ENCODE measurements at regions not wholly inside any gene's neighbourhood (a gene's known extent, or its start where the extent isn't known, plus 50 kb on each side); places are given as distances from the start of the nearest gene placed in this dataset.

DNA sequence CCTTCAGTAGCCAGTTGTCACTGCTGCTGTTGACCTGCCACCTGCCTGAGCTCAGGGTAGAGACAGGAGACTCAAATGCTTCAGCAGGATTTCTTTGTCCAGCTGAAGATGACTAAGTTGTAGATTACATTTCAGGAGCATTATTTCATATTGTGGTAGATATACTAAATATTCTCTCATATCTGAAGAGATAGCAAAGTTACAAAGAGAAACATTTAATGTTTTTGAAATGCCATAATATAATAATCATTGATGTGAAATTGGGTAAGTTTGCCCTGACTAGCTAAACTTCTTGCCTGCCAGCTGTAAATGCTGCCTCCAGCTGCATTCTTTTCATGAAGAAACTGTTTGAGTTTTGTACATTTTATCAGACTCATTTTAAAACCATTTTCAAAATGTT, 247.6 kb upstream of the CNKSR2 start:
- H3K9me3 ChIP-seq (ENCODE audit: low read depth), result no peaks in the 10 kb centered on the region
- H3K4me1 ChIP-seq (ENCODE audit: insufficient read depth), result no peaks in the 10 kb centered on the region
- H4K20me1 ChIP-seq (ENCODE audit: insufficient read depth), result no peaks in the 10 kb centered on the region
- no peak overlapping the region for H3K4me3 ChIP-seq
- H3K27me3 ChIP-seq (replicated peaks; ENCODE audit: insufficient read depth), result no peaks in the 10 kb centered on the region
- no peaks in the 10 kb centered on the region for H3K36me3 ChIP-seq (ENCODE audit: low read depth)
- no peak overlapping the region for H2AFZ ChIP-seq
- no peak overlapping the region for H3K27ac ChIP-seq
- TF ChIP-seq EZH2 (IDR thresholded peaks at IDR 0.05; ENCODE audit: insufficient read depth, poor library complexity, severe bottlenecking) (no peak), EZH2phosphoT487 (IDR thresholded peaks at IDR 0.05; ENCODE audit: insufficient read depth, low read depth) (no peak)
- H3K9me2 ChIP-seq (ENCODE audit: insufficient read depth), result no peaks in the 10 kb centered on the region
- no peak for DNase-seq
- no peaks in the 10 kb centered on the region for H3K79me2 ChIP-seq (ENCODE audit: insufficient read depth)
- H3F3A ChIP-seq (ENCODE audit: insufficient read depth), result no peaks in the 10 kb centered on the region
- no peak overlapping the region for H3K9ac ChIP-seq
- in situ Hi-C loops (cut with MboI), result no loop called here
- H3K4me2 ChIP-seq (ENCODE audit: unreplicated experiment), result no peak overlapping the region

DNA sequence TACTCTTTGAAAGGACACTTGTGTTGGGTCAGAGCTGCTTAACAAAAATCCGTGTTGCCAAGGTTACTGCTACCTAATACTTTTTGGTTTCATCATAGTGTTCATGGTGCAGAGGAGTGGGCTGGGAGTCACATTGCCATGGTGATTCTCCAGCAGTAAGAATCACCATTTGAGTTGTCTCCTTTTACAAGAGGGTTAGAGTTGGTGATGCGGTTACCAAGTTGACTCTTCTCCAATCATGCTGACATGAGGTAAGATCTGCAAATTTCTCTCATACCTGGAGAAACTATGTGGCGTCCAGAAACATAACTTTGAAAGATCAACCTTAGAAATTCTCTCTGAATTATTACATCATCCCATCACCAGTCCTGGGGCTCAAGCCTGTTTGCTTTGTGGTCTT, 242.9 kb upstream of the CNKSR2 start:
- Histone ChIP-seq H3K27ac (no peak overlapping the region), H3K4me3 (no peak overlapping the region), H2AFZ (no peak overlapping the region), H3K9me3 (ENCODE audit: low read depth) (no peaks in the 10 kb centered on the region), H3K4me1 (ENCODE audit: insufficient read depth) (no peaks in the 10 kb centered on the region), H4K20me1 (ENCODE audit: insufficient read depth) (no peaks in the 10 kb centered on the region), H3K9ac (no peak overlapping the region), H3K36me3 (ENCODE audit: low read depth) (no peaks in the 10 kb centered on the region), H3F3A (ENCODE audit: insufficient read depth) (no peaks in the 10 kb centered on the region), H3K9me2 (ENCODE audit: insufficient read depth) (no peaks in the 10 kb centered on the region), H3K79me2 (ENCODE audit: insufficient read depth) (no peaks in the 10 kb centered on the region), H3K4me2 (ENCODE audit: unreplicated experiment) (no peak overlapping the region), H3K27me3 (replicated peaks; ENCODE audit: insufficient read depth) (no peaks in the 10 kb centered on the region)
- DNase-seq, result no peak
- in situ Hi-C loops (cut with MboI), result no loop called here
- WGBS, 2 experiments (ENCODE audit: low coverage in 1 of 2, low lambda C conversion rate in 2 of 2, missing lambda C conversion rate in 2 of 2), result 80 to 81% methylated on average over 3 of the region's 3 CpGs
- TF ChIP-seq EZH2phosphoT487 (IDR thresholded peaks at IDR 0.05; ENCODE audit: insufficient read depth, low read depth) (no peak), EZH2 (IDR thresholded peaks at IDR 0.05; ENCODE audit: insufficient read depth, poor library complexity, severe bottlenecking) (no peak)

GRCh38 chrX:21131786-21132185, 242.4 kb upstream of the CNKSR2 start:
- 86 to 94% methylated on average over 1 to 2 of the region's 2 CpGs for WGBS, 2 experiments (ENCODE audit: low coverage in 1 of 2, low lambda C conversion rate in 2 of 2, missing lambda C conversion rate in 2 of 2)
- in situ Hi-C loops (cut with MboI), result no loop called here
- no peaks in the 10 kb centered on the region for H3K4me1 ChIP-seq (ENCODE audit: insufficient read depth)
- no peak overlapping the region for H3K27ac ChIP-seq
- no peak overlapping the region for H3K4me3 ChIP-seq
- H4K20me1 ChIP-seq (ENCODE audit: insufficient read depth), result no peaks in the 10 kb centered on the region
- H3K9me2 ChIP-seq (ENCODE audit: insufficient read depth), result no peaks in the 10 kb centered on the region
- H3K36me3 ChIP-seq (ENCODE audit: low read depth), result no peaks in the 10 kb centered on the region
- no peak for DNase-seq
- no peak overlapping the region for H3K4me2 ChIP-seq (ENCODE audit: unreplicated experiment)
- no peaks in the 10 kb centered on the region for H3F3A ChIP-seq (ENCODE audit: insufficient read depth)
- no peak overlapping the region for H2AFZ ChIP-seq
- TF ChIP-seq EZH2 (IDR thresholded peaks at IDR 0.05; ENCODE audit: insufficient read depth, poor library complexity, severe bottlenecking) (no peak), EZH2phosphoT487 (IDR thresholded peaks at IDR 0.05; ENCODE audit: insufficient read depth, low read depth) (no peak)
- H3K27me3 ChIP-seq (replicated peaks; ENCODE audit: insufficient read depth), result no peaks in the 10 kb centered on the region
- H3K79me2 ChIP-seq (ENCODE audit: insufficient read depth), result no peaks in the 10 kb centered on the region
- no peaks in the 10 kb centered on the region for H3K9me3 ChIP-seq (ENCODE audit: low read depth)
- H3K9ac ChIP-seq, result no peak overlapping the region

GRCh38 chrX:21132686-21133393, 241.4 kb upstream of the CNKSR2 start:
- no peaks in the 10 kb centered on the region for H3K9me2 ChIP-seq (ENCODE audit: insufficient read depth)
- no peaks in the 10 kb centered on the region for H3K27me3 ChIP-seq (replicated peaks; ENCODE audit: insufficient read depth)
- H3F3A ChIP-seq (ENCODE audit: insufficient read depth), result no peaks in the 10 kb centered on the region
- H3K4me1 ChIP-seq (ENCODE audit: insufficient read depth), result no peaks in the 10 kb centered on the region
- WGBS, 2 experiments (ENCODE audit: low coverage in 1 of 2, low lambda C conversion rate in 2 of 2, missing lambda C conversion rate in 2 of 2), result 40 to 51% methylated on average over 4 of the region's 4 CpGs
- DNase-seq, result no peak
- no peaks in the 10 kb centered on the region for H3K9me3 ChIP-seq (ENCODE audit: low read depth)
- no peak overlapping the region for H3K27ac ChIP-seq
- TF ChIP-seq EZH2phosphoT487 (IDR thresholded peaks at IDR 0.05; ENCODE audit: insufficient read depth, low read depth) (no peak), EZH2 (IDR thresholded peaks at IDR 0.05; ENCODE audit: insufficient read depth, poor library complexity, severe bottlenecking) (no peak)
- no peak overlapping the region for H3K4me2 ChIP-seq (ENCODE audit: unreplicated experiment)
- in situ Hi-C loops (cut with MboI), result no loop called here
- H4K20me1 ChIP-seq (ENCODE audit: insufficient read depth), result no peaks in the 10 kb centered on the region
- H3K36me3 ChIP-seq (ENCODE audit: low read depth), result no peaks in the 10 kb centered on the region
- no peaks in the 10 kb centered on the region for H3K79me2 ChIP-seq (ENCODE audit: insufficient read depth)
- no peak overlapping the region for H3K4me3 ChIP-seq
- no peak overlapping the region for H2AFZ ChIP-seq
- H3K9ac ChIP-seq, result no peak overlapping the region

- Histone ChIP-seq H3K9ac (no peak overlapping the region), H3K27ac (no peak overlapping the region), H3K4me1 (ENCODE audit: insufficient read depth) (peaks cover 14% of the 10 kb centered on the region), H3F3A (ENCODE audit: insufficient read depth) (no peaks in the 10 kb centered on the region), H3K79me2 (ENCODE audit: insufficient read depth) (no peaks in the 10 kb centered on the region), H3K4me2 (ENCODE audit: unreplicated experiment) (no peak overlapping the region), H3K9me3 (ENCODE audit: low read depth) (no peaks in the 10 kb centered on the region), H4K20me1 (ENCODE audit: insufficient read depth) (no peaks in the 10 kb centered on the region), H3K36me3 (ENCODE audit: low read depth) (no peaks in the 10 kb centered on the region), H3K4me3 (no peak overlapping the region), H3K27me3 (replicated peaks; ENCODE audit: insufficient read depth) (no peaks in the 10 kb centered on the region), H2AFZ (no peak overlapping the region), H3K9me2 (ENCODE audit: insufficient read depth) (no peaks in the 10 kb centered on the region)
- 73 to 75% methylated on average over 3 of the region's 3 CpGs for WGBS, 2 experiments (ENCODE audit: low coverage in 1 of 2, low lambda C conversion rate in 2 of 2, missing lambda C conversion rate in 2 of 2)
- TF ChIP-seq EZH2phosphoT487 (IDR thresholded peaks at IDR 0.05; ENCODE audit: insufficient read depth, low read depth), result no peak
- no peak for TF ChIP-seq EZH2 (IDR thresholded peaks at IDR 0.05; ENCODE audit: insufficient read depth, poor library complexity, severe bottlenecking)
- no peak for DNase-seq
- in situ Hi-C loops (cut with MboI), result no loop called here
These were observed 224.0 kb upstream of the CNKSR2 start for GRCh38 chrX:21150208-21150607.

Measured in GM23248 (cell line).